Pancreas (tissue), 10 donors: ENCODE measurements at regions not wholly inside any gene's neighbourhood (a gene's known extent, or its start where the extent isn't known, plus 50 kb on each side); places are given as distances from the start of the nearest gene placed in this dataset.

Experiments used
- ATAC-seq, 4 donors: fragments of 200-7000 bp; cut with Tn5 transposase; one replicate each; pipeline versions ENCODE4 v1.8.0 to v1.9.1; 2020; ENCODE audit warnings: mild to moderate bottlenecking in 4 of 4, moderate library complexity in 4 of 4
- DNase-seq, 6 donors: peaks; one replicate each; pipeline ENCODE4 v3.0.0-alpha.2; 2020
- FAIRE-seq: peaks from 2 replicates; lab custom pipeline; 2012; peaks lifted over from hg19 to GRCh38; lab: Jason Lieb, UNC
- H3K27ac ChIP-seq, 4 donors: fragments of 200-600 bp; sonication (generic); 1 replicate in 3 of 4; 2 replicates in 1 of 4; pipeline versions ENCODE4 v1.5.0 to v1.8.0; 2020
- H3K27me3 ChIP-seq, 4 donors: fragments of 200-600 bp; one replicate each; pipeline ENCODE4 v1.8.0; 2021
- H3K36me3 ChIP-seq, 3 donors: fragments of 200-600 bp; sonication (generic) in 1 of 3; one replicate each; pipeline versions ENCODE4 v1.5.0 to v1.8.0; 2020 to 2021
- H3K4me1 ChIP-seq, 3 donors: fragments of 200-600 bp; one replicate each; pipeline ENCODE4 v1.8.0; 2021
- H3K4me3 ChIP-seq, 4 donors: fragments of 200-600 bp; sonication (generic) in 2 of 4; one replicate each; pipeline versions ENCODE4 v1.5.0 to v1.8.0; 2020 to 2021
- H3K9me3 ChIP-seq, 4 donors: fragments of 200-600 bp; one replicate each; pipeline ENCODE4 v1.8.0; 2021
- CTCF ChIP-seq, 4 donors: fragments of 200-600 bp; sonication (generic) in 3 of 4; IDR thresholded peaks; one replicate each; pipeline versions ENCODE4 v1.5.0 to v1.8.0; 2021; ENCODE audit warnings: antibody characterized with exemption in 4 of 4
- WGBS, 2 donors: extraction: QIAGEN DNeasy Blood & Tissue Kit; methylation state at CpG; one replicate each; pipeline ENCODE4 v1.1.7; 2013; 5-methylcytosine and 5-hydroxymethylcytosine counted together
- intact Hi-C, 3 donors: fragments of 100-400 bp; cut with DNase I; formaldehyde crosslinking; loops; one replicate each; pipeline versions ENCODE4 v1.11.1 to v1.14.2; 2022
- donor health status: healthy with polysubstance abuse.
- donor health status: DM: no; HTN: no; CAD: no; lungs with moderate emphysema.
- donor health status: DM: no; HTN: no; CAD: no.
- donor health status: control.
- donor health status: control.
- donor health status: Bipolar disorder and iron deficiency.
- donor health status: DM: yes; HTN: yes; CAD: no.
- donor health status: DM: no; HTN: no; CAD: no.
- donor health status: DM: no; HTN: no; CAD: no.
- donor health status: DM: yes; HTN: yes; CAD: no.

- no peak for DNase-seq
- H3K4me3 ChIP-seq, result no peak overlapping the region
- no peak for ATAC-seq
- TF ChIP-seq CTCF (IDR thresholded peaks at IDR 0.05), result no peak
- FAIRE-seq, result no peak
- no peak overlapping the region for H3K27ac ChIP-seq
- intact Hi-C loops, result no loop called here
- H3K36me3 ChIP-seq, result no peaks in the 10 kb centered on the region
- no peaks in the 10 kb centered on the region for H3K9me3 ChIP-seq
- WGBS, 2 donors, result 44 to 46% methylated on average over 2 of the region's 2 CpGs
- no peaks in the 10 kb centered on the region for H3K4me1 ChIP-seq
- H3K27me3 ChIP-seq, result no peaks in the 10 kb centered on the region
Measured at GRCh38 chr16:60304720-60305119, 1570.6 kb upstream of the GOT2 start.

GRCh38 chr16:60304066-60304465 lies 1570.0 kb upstream of the GOT2 start:
- Histone ChIP-seq H3K4me3 (no peak overlapping the region), H3K27me3 (no peaks in the 10 kb centered on the region), H3K4me1 (no peaks in the 10 kb centered on the region), H3K9me3 (no peaks in the 10 kb centered on the region), H3K27ac (no peak overlapping the region), H3K36me3 (no peaks in the 10 kb centered on the region)
- no peak for ATAC-seq
- no peak for FAIRE-seq
- WGBS, 2 donors, result 68 to 83% methylated on average over 4 of the region's 4 CpGs
- no peak for TF ChIP-seq CTCF (IDR thresholded peaks at IDR 0.05)
- intact Hi-C loops, result no loop called here
- no peak for DNase-seq

- Histone ChIP-seq H3K4me1 (no peaks in the 10 kb centered on the region), H3K27ac (no peak overlapping the region), H3K9me3 (no peaks in the 10 kb centered on the region), H3K27me3 (no peaks in the 10 kb centered on the region), H3K36me3 (no peaks in the 10 kb centered on the region), H3K4me3 (no peak overlapping the region)
- FAIRE-seq (no peak), ATAC-seq (no peak), DNase-seq (no peak)
- intact Hi-C loops, result no loop called here
- 37 to 60% methylated on average over 2 of the region's 2 CpGs for WGBS, 2 donors
- TF ChIP-seq CTCF (IDR thresholded peaks at IDR 0.05), result no peak
Measured at GRCh38 chr16:60302676-60303075, 1568.6 kb upstream of the GOT2 start.

GRCh38 chr16:60302261-60302660 lies 1568.1 kb upstream of the GOT2 start:
- DNase-seq (no peak), FAIRE-seq (no peak), ATAC-seq (no peak)
- intact Hi-C loops, result no loop called here
- H3K27me3 ChIP-seq, result no peaks in the 10 kb centered on the region
- WGBS, 2 donors, result 61 to 68% methylated on average over 2 of the region's 2 CpGs
- H3K4me1 ChIP-seq, result no peaks in the 10 kb centered on the region
- no peak overlapping the region for H3K4me3 ChIP-seq
- H3K27ac ChIP-seq, result no peak overlapping the region
- no peak for TF ChIP-seq CTCF (IDR thresholded peaks at IDR 0.05)
- no peaks in the 10 kb centered on the region for H3K9me3 ChIP-seq
- H3K36me3 ChIP-seq, result no peaks in the 10 kb centered on the region

- Histone ChIP-seq H3K27me3 (no peaks in the 10 kb centered on the region), H3K9me3 (no peaks in the 10 kb centered on the region), H3K27ac (no peak overlapping the region), H3K36me3 (no peaks in the 10 kb centered on the region), H3K4me1 (no peaks in the 10 kb centered on the region), H3K4me3 (no peak overlapping the region)
- no peak for TF ChIP-seq CTCF (IDR thresholded peaks at IDR 0.05)
- intact Hi-C loops, result no loop called here
- 52 to 57% methylated on average over 3 of the region's 3 CpGs for WGBS, 2 donors
- FAIRE-seq (no peak), ATAC-seq (no peak), DNase-seq (no peak)
Measured at GRCh38 chr16:60299241-60299776, 1565.2 kb upstream of the GOT2 start.
